ENCODE measurements at regions not wholly inside any gene's neighbourhood (a gene's known extent, or its start where the extent isn't known, plus 50 kb on each side); places are given as distances from the start of the nearest gene placed in this dataset.

- DNase-seq, result no peak
Measured at GRCh38 chr1:36605942-36606640, 123.4 kb upstream of the CSF3R start.

DNA sequence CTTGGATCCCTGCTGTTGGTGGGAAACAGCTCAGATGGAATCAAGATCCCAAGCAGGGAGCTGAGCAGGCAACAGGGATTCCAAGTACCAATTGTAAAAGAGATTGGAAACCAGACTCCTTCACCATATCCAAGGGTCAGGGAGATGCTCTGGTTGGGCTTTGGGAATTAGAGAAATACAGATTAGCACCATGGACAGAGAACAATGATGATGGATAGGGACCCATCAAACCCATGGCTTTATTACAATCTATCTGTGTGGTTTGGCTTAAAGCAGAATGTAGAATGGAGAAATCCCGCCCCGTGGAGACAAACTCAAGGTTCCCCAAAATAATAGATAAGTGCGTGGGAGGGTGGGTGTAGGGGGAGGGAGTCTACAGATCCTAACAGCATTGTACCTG is 120.7 kb upstream of the CSF3R start:
- no peak for DNase-seq

GRCh38 chr1:36602184-36602583 is 119.5 kb upstream of the CSF3R start:
- no peak for DNase-seq

GRCh38 chr1:36599828-36600227 is 117.1 kb upstream of the CSF3R start:
- no peak for DNase-seq

- DNase-seq, result no peak
Measured at GRCh38 chr1:36597514-36597913, 114.8 kb upstream of the CSF3R start.

DNA sequence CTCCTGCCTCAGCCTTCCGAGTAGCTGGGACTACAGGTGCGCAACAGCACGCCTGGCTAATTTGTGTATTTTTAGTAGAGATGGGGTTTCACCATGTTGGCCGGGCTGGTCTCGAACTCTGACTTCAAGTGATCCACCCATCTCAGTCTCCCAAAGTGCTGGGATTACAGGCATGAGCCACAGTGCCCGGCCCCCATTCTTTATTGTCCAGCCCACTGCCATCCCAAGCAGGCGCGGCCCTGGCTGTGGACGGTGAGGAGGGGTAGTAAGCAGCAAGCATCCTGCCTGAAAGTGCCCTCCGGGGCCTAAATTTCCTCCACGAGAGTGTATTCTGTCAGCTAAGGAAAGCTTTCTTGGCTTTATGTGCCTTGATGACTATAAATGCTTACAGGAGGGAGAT is 113.2 kb upstream of the CSF3R start:
- no peak for DNase-seq

- no peak for DNase-seq
Measured at GRCh38 chr1:36595349-36595748, 112.6 kb upstream of the CSF3R start.

GRCh38 chr1:36594023-36594422 is 111.3 kb upstream of the CSF3R start:
- DNase-seq, result no peak

- DNase-seq, result no peak
Measured at GRCh38 chr1:36591278-36591677, 108.6 kb upstream of the CSF3R start.

DNA sequence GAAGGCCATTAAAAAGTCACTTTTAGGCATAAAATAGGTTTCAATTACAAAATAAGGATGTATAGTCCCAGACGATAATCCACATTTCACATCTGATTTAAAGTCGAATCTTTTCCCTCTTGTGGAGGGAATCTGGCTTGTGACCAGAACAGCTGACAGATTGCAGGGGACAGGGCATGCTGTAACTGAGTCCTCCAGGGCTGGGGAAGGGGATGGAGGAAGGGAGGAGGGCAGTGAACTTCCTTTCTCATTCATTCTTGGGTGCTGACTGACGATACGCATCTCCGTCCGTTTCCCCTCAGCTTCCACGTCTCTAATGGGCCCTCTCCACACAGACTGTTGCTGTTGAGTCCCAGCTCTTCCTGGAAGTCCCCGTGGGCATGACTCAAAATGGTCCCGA is 108.1 kb upstream of the CSF3R start:
- DNase-seq, result no peak

DNA sequence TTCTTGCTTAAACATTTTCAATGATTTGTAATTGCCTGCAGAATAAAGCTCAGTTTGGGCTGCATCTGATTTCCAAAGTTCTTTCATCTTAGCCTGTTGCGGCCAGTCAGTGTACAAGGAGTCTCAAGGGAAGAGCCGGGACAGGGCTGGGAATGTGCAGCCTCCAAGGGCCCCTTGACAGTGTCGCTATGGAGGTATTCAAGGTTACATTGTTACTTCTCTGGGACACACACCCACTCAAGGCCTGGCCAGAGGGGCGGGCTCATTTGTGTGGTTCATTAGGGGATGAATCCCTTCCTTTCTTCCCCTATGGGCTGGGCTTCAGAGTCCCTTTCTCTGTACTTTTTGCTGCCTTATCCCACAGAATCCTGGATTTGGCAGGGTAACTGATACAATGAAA is 107.6 kb upstream of the CSF3R start:
- no peak for DNase-seq

GRCh38 chr1:36588972-36589371 is 106.3 kb upstream of the CSF3R start:
- no peak for DNase-seq

GRCh38 chr1:36585569-36586548 is 103.1 kb upstream of the CSF3R start:
- no peak for DNase-seq

DNA sequence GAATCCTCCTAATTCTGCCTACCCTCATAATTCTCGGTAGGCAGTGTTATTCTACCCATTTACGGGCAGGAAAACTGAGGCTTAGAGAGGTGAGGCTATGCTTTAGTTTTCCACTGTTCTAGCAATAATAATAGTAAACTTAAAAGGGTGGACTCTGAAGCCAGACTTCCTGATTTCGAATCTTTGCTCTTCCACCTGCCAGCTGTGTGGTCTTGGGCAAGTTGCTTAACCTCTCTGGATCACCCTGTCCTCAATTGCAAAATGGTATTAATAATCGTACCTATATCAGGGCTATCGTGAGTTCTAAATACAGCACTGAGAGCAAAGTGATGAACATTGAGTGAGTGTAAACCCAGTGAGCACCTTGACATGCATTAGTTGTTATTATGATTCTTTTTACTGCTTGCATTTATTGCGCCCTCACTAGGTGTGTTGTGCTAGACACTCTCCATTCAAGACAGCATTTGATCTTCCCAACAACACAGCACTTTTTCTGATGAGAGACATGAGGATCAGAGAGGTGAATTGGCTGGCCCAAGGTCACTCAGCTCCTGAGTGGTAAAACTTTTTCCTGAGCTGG is 102.3 kb upstream of the CSF3R start:
- DNase-seq, result no peak

DNA sequence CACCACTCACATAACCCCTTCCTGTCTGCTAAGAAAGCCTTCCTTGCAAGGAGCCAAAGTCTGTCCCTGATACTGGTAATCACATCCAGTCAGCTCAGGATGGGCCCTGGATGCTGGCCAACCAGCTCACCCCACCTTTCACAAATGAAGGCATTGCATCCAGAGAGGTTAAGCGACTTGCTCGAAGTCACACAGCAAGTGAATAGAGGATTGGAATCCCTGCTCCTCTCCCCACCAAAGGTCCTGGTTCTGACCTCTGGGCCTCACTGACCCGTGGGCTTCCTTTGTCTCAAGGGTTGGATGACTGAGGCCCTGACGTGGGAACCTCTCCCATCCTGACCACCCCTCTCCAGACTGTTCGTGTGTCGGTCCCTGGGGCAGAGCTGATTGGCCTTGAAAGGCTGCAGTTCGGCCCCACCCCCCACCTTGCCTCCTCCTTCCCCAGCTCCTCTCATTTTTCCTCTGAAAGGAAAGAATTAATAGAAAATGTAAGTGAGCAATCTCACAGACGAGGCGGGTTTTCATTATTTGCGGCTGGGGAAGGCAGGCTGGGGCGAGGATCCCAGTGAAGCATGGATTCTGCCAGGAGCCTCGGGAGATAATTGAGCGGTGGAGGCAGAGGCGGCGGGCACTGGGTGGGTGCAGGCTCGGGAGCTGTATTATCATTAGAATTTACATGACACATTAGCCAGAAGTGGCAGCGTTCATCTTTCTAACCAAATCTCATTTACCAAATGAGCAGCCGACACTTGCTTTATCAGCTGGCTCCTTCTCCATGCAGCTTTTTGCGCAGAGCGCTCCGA is 101.5 kb upstream of the CSF3R start:
- no peak for DNase-seq

GRCh38 chr1:36583080-36583479 is 100.4 kb upstream of the CSF3R start:
- no peak for DNase-seq

DNA sequence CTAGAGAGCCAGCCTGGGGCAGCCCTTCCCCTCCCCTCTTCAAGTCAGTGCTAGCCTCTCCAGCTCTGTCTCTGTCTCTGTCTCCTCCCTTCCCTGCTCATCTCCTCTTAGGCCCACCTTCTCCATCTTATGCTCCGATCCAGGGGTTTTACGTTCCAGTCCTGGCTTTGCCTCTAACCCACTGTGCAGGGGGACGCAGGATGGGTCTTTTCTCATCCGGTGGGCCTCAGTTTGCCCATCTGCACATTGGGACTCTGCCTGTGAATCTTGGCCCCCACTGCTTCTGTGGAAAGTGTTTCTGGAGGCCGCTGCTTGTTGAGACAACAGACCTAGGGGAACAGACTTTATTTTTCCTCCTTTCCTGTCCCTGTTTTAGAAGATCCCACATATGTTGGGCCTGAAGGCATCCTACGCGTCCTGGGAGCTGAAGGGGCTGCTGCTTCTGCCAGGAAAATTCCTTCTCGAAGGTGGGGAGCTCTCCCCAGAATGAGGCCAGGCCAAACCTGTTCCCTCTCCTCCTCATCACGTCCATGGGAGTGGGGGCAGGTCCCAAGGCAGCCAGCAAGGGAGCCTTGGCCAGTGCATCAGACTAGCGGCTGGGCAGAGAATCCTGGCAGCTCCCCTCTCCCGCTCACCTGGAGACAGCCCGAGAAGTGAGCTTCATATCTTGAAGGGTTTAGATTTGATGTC is 99.5 kb upstream of the CSF3R start:
- DNase-seq, result no peak

DNA sequence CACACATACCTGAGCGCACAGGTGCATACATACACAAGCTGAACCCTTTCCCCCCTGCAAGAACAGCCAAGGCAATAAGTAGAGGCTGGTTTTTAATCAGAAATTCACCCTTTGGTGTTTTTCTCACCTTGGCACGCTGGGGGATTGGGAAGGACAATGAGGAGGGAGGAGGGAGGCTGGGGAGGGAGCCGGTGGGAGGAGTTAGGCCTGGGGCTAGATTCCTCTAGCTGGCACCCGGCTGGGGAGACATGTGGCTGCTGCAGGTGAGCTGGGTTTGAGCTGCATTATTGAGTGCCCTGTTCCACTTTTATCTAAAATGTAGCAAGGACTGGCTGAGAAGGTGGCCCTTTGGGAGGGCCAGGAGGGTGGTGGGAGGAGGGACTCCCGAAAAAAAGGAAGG is 97.8 kb upstream of the CSF3R start:
- no peak for DNase-seq

DNA sequence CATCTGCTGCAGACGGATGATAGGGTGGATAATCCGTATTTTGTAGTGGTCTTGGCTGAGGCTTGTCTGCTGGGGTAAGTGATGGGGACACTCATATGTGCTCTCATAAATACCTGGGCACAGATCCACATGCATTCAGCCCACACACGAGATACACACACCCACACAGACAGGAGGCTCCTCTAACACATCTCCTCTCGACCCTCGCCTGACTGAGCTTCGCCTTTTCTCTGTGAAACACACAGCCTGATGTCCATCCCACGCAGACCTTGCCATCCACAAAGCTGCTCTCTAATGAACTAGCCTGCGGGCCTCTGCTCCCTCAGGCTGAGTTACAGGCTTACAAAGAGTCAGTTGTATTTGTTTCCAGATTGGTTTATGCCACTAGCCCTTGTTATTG is 96.3 kb upstream of the CSF3R start:
- DNase-seq, result no peak

DNA sequence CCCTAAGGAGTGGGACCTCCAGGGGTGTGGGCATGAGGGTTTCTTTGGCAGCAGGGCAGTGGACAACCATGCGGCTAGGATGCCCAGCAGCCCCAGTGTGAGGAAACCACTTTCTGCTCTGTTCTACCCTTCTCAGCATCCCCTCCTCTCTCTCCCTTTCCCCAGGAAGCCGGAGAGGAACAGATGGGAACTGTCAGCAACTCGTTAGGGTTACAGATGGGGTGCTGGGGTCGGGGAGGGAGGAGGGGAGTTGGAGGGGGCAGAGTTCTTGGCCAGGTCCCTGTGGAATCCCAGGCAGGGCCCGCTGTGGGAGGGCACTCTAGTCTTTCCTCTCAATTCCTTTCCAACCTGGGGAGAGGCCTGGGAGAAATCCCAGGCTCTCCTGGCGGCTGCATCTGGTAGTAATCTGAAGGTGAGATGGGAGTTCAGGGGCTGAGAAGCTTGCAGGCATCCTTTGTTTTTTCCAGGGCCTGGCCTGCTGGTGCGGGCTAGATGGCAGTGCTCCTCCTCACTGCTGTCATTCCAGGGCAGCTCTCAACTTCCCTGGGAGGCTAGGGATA is 93.9 kb upstream of the CSF3R start:
- DNase-seq, result no peak

DNA sequence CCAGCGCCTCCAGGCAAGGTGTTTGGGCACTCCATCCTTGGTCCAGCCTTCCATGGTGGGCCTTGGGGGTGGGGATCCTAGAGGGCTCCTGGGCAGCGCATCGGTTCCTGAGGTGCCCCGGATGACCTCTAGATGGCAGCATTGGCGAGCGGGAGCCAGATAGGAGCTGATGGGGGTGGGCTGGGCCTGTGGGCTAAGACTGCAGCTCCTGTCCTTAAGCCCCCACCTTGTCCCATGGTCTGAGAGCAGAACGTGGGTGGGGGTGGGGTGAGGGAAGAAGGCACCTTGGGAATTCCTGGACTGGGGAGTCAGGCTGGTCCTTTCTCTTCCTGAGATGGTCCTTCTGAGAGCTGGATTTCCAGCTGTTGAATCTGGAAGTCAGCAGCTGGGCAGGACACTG is 93.4 kb upstream of the CSF3R start:
- peak; percentile 74 for DNase-seq

DNA sequence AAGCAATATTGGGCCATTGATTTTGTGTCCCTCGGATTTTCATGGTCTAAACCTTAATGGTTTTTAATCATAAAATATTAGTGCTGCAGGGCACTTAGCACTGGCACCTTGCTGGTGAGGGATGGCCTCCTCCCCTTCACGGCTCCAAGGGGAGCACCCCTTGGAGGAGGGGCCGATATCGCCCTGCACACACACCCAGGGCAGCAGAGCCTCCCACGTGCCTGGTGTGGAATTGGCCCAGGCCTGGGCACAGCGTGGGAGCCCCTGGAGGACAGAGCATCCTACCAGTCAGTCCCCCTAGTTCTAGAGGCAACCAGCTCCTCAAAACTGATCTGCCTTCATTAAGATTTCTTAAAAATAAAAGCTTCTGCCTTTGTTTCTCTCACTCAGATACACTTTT is 90.7 kb upstream of the CSF3R start:
- DNase-seq, result no peak

All from stimulated activated CD4-positive, alpha-beta T cell treated with anti-CD3 and anti-CD28 coated beads, Interleukin-15, amount 100 ng/mL, for 24 hours (primary cell).